A549 (cell line): ENCODE measurements at regions not wholly inside any gene's neighbourhood (a gene's known extent, or its start where the extent isn't known, plus 50 kb on each side); places are given as distances from the start of the nearest gene placed in this dataset.

Source experiments
- ATAC-seq, 2 experiments: fragments of 200-7000 bp in 1 of 2; fragments of >200 bp in 1 of 2; cut with Nextera tagmentation in 1 of 2; cut with Tn5 transposase in 1 of 2; 3 replicates each; pipeline versions ENCODE4 v1.8.0 to v1.9.1; 2018 to 2020; ENCODE audit warnings: mild to moderate bottlenecking in 1 of 2, moderate library complexity in 1 of 2
- CTCF ChIA-PET: fragments of 300-600 bp; sonication (Branson Sonifier 250); formaldehyde crosslinking; extraction: SDS; loops from one replicate; lab custom pipeline; 2021; ENCODE audit warnings: antibody characterized with exemption, inconsistent platforms; lab: Yijun Ruan, JAX
- POLR2A ChIA-PET: fragments of 350-600 bp; formaldehyde crosslinking; extraction: SDS; loops from one replicate; lab custom pipeline; 2021; ENCODE audit warnings: antibody characterized with exemption, inconsistent platforms; lab: Yijun Ruan, JAX
- DNase-seq, 2 experiments: peaks; one replicate each; pipeline versions ENCODE4 v3.0.0 to v3.0.0-alpha.2; 2011 to 2016; ENCODE audit warnings: low read depth in 1 of 2, low spot score in 1 of 2
- FAIRE-seq: peaks from 2 replicates; lab custom pipeline; 2011; peaks lifted over from hg19 to GRCh38; lab: Jason Lieb, UNC
- H3K27ac ChIP-seq, 2 experiments: fragments of >200 bp; sonication (Bioruptor Twin); formaldehyde crosslinking; 3 replicates each; pipeline ENCODE4 v1.5.1; 2016 to 2017
- H3K4me1 ChIP-seq: fragments of >200 bp; sonication (Bioruptor Twin); formaldehyde crosslinking; 3 replicates; pipeline ENCODE4 v1.6.1; 2016
- H3K4me2 ChIP-seq: fragments of >200 bp; sonication (Bioruptor Twin); formaldehyde crosslinking; 3 replicates; pipeline ENCODE4 v1.6.1; 2016
- H3K4me3 ChIP-seq: fragments of >200 bp; sonication (Bioruptor Twin); formaldehyde crosslinking; 3 replicates; pipeline ENCODE4 v1.5.1; 2016
- H3K9me3 ChIP-seq: fragments of >200 bp; sonication (Bioruptor Twin); formaldehyde crosslinking; 3 replicates; pipeline ENCODE4 v1.6.1; 2016
- EHF ChIP-seq: fragments of 250-450 bp; sonication (Bioruptor Pico); IDR thresholded peaks from 2 replicates; pipeline ENCODE4 v1.5.0; 2020; ENCODE audit warnings: mild to moderate bottlenecking
- EHMT2 ChIP-seq: fragments of 200-600 bp; sonication (generic); IDR thresholded peaks from 2 replicates; pipeline ENCODE4 v1.6.1; 2016; ENCODE audit warnings: antibody characterized with exemption, low read depth, mild to moderate bottlenecking, moderate library complexity
- ELK1 ChIP-seq: fragments of 150-350 bp; IDR thresholded peaks from 2 replicates; pipeline ENCODE4 v1.6.1; 2014; ENCODE audit warnings: low read depth, mild to moderate bottlenecking, low read length
- EP300 ChIP-seq, 2 experiments: fragments of >200 bp; sonication (Bioruptor Twin); formaldehyde crosslinking; IDR thresholded peaks; 2 replicates in 1 of 2; 3 replicates in 1 of 2; pipeline ENCODE4 v1.6.1; 2016 to 2017
- HOXA7 ChIP-seq: fragments of 250-450 bp; sonication (Bioruptor Pico); IDR thresholded peaks from 2 replicates; pipeline ENCODE4 v1.5.0; 2020; ENCODE audit warnings: mild to moderate bottlenecking, moderate library complexity
- KDM1A ChIP-seq: fragments of 200-600 bp; sonication (generic); IDR thresholded peaks from 2 replicates; pipeline ENCODE4 v1.6.1; 2016; ENCODE audit warnings: low read depth, mild to moderate bottlenecking
- KDM5A ChIP-seq: fragments of 200-600 bp; sonication (generic); IDR thresholded peaks from 2 replicates; pipeline ENCODE4 v1.6.1; 2016; ENCODE audit warnings: antibody characterized with exemption, mild to moderate bottlenecking
- MAFK ChIP-seq: fragments of 450-650 bp; IDR thresholded peaks from 2 replicates; pipeline ENCODE4 v1.6.1; 2014; ENCODE audit not compliant: partially characterized antibody
- MAZ ChIP-seq: fragments of 150-350 bp; IDR thresholded peaks from 2 replicates; pipeline ENCODE4 v1.6.1; 2014; ENCODE audit warnings: antibody characterized with exemption, low read depth, low read length, borderline replicate concordance
- NR3C1 ChIP-seq: fragments of >200 bp; sonication (Bioruptor Twin); formaldehyde crosslinking; IDR thresholded peaks from 3 replicates; pipeline ENCODE4 v1.6.1; 2017
- POLR2A ChIP-seq: IDR thresholded peaks from 2 replicates; pipeline ENCODE4 v1.6.1; 2012; ENCODE audit warnings: mild to moderate bottlenecking, low read length
- RAD21 ChIP-seq, 2 experiments: fragments of >200 bp in 1 of 2; sonication (Bioruptor Twin) in 1 of 2; formaldehyde crosslinking in 1 of 2; IDR thresholded peaks in 1 of 2; conservative IDR thresholded peaks in 1 of 2; 2 replicates in 1 of 2; 3 replicates in 1 of 2; pipeline ENCODE4 v1.6.1; 2012 to 2018; ENCODE audit warnings: inconsistent platforms in 1 of 2
- RFX5 ChIP-seq: fragments of 450-650 bp; IDR thresholded peaks from 2 replicates; pipeline ENCODE4 v1.7.1; 2014; ENCODE audit warnings: antibody characterized with exemption, mild to moderate bottlenecking, moderate library complexity
- RNF2 ChIP-seq: fragments of 200-600 bp; sonication (generic); IDR thresholded peaks from 2 replicates; pipeline ENCODE4 v1.6.1; 2016; ENCODE audit warnings: low read depth, mild to moderate bottlenecking, antibody characterized with exemption, moderate library complexity, borderline replicate concordance
- SMC3 ChIP-seq: fragments of >200 bp; sonication (Bioruptor Twin); formaldehyde crosslinking; IDR thresholded peaks from 3 replicates; pipeline ENCODE4 v1.6.1; 2018; ENCODE audit warnings: inconsistent platforms
- ZSCAN20 ChIP-seq: fragments of 250-450 bp; sonication (Bioruptor Pico); IDR thresholded peaks from 2 replicates; pipeline ENCODE4 v1.8.0; 2022; ENCODE audit warnings: mild to moderate bottlenecking, moderate library complexity
- WGBS: methylation state at CpG from one replicate; pipeline ENCODE4 v1.1.6; 2017; ENCODE audit errors: missing lambda C conversion rate; 5-methylcytosine and 5-hydroxymethylcytosine counted together
- TF ChIP-seq, protein P1 (sequence below): fragments of 250-450 bp; sonication (Bioruptor Pico); IDR thresholded peaks from 2 replicates; pipeline ENCODE4 v1.5.0; 2021; ENCODE audit warnings: mild to moderate bottlenecking, moderate library complexity, borderline replicate concordance
- TF ChIP-seq, protein P2 (sequence below): fragments of 450-650 bp; IDR thresholded peaks from 2 replicates; pipeline ENCODE4 v1.6.1; 2014; ENCODE audit warnings: antibody characterized with exemption
- TF ChIP-seq, protein P3 (sequence below): fragments of >200 bp; sonication (Bioruptor Twin); formaldehyde crosslinking; IDR thresholded peaks from 3 replicates; pipeline ENCODE4 v1.6.1; 2016
- TF ChIP-seq, protein P4 (sequence below): IDR thresholded peaks from 2 replicates; pipeline ENCODE4 v1.6.1; 2012; ENCODE audit warnings: low read depth, borderline replicate concordance

DNA sequence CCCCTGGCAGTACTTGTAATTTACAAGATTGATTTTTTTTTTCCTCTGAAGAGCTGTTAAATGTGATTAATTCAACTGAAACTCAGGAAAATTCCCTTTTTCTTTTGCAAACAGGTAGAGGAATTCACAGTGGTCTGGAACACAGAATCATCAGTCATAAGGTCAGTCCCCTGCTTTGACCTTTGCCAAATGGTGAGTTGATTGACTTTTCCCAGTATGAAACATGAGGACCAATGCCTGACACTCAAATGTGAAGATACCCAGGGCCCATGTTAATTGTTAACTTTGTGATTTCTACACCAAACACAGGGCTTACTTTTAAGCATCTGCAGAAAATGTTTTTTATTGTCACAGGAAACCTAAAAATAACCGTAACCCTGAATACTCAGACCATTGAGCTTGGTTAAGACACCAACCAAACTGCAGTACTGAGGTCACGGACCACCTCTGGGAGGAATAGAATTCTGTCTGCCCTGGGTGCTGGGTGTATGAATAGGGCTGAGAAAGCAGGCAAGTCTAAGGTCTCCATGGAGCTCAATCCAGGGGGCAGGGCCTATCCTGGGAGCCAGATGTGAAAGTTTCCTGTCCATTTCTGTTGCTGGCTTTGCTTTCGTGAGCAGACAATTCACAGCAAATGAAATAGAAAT lies 192.4 kb downstream of the TMX1 start:
- no peak for FAIRE-seq
- 94% methylated on average over 3 of the region's 3 CpGs for WGBS
- H3K9me3 ChIP-seq, result no peaks in the 10 kb centered on the region
- H3K4me1 ChIP-seq, result peaks cover 7% of the 10 kb centered on the region; the same call in 2 of the 3 replicates
- POLR2A ChIA-PET, result no interaction called here
- ATAC-seq, result no peak
- no peak for TF ChIP-seq ELK1
- TF ChIP-seq, all 56 proteins: peak for 0
- CTCF ChIA-PET, result interaction anchor here (1.0 to 1.6 kb wide), 5 partner anchors 9 to 149 kb away, joined by 3 to 5 read pairs (median 3); no protein-coding TSS in a partner anchor
- DNase-seq, result no peak
- Histone ChIP-seq H3K4me2 (no peak overlapping the region), H3K4me3 (no peak overlapping the region), H3K27ac (no peak overlapping the region)

GRCh38 chr14:51436630-51437029 lies 196.6 kb downstream of the TMX1 start:
- DNase-seq (no peak), FAIRE-seq (no peak)
- H3K9me3 ChIP-seq, result no peaks in the 10 kb centered on the region
- 86% methylated on average over 1 of the region's 1 CpG for WGBS
- no peak overlapping the region for H3K27ac ChIP-seq
- ChIA-PET CTCF (no interaction called here), POLR2A (no interaction called here)
- H3K4me1 ChIP-seq, result peaks cover 12% of the 10 kb centered on the region
- H3K4me2 ChIP-seq, result no peak overlapping the region
- H3K4me3 ChIP-seq, result no peak overlapping the region
- TF ChIP-seq MAZ (no peak), ZSCAN20 (CRISPR knock-in tag) (no peak)
- TF ChIP-seq, all 56 proteins: peak for 0
- no peak for ATAC-seq

- WGBS, result 57% methylated on average over 4 of the region's 4 CpGs
- TF ChIP-seq RFX5, result no peak
- TF ChIP-seq SMC3, result no peak
- TF ChIP-seq KDM1A, result no peak
- TF ChIP-seq, protein P1, sequence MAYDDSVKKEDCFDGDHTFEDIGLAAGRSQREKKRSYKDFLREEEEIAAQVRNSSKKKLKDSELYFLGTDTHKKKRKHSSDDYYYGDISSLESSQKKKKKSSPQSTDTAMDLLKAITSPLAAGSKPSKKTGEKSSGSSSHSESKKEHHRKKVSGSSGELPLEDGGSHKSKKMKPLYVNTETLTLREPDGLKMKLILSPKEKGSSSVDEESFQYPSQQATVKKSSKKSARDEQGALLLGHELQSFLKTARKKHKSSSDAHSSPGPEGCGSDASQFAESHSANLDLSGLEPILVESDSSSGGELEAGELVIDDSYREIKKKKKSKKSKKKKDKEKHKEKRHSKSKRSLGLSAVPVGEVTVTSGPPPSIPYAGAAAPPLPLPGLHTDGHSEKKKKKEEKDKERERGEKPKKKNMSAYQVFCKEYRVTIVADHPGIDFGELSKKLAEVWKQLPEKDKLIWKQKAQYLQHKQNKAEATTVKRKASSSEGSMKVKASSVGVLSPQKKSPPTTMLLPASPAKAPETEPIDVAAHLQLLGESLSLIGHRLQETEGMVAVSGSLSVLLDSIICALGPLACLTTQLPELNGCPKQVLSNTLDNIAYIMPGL, result no peak
- TF ChIP-seq EHF (CRISPR knock-in tag), result no peak
- no peak for TF ChIP-seq KDM5A
- no peak for TF ChIP-seq RNF2
- TF ChIP-seq, protein P2, sequence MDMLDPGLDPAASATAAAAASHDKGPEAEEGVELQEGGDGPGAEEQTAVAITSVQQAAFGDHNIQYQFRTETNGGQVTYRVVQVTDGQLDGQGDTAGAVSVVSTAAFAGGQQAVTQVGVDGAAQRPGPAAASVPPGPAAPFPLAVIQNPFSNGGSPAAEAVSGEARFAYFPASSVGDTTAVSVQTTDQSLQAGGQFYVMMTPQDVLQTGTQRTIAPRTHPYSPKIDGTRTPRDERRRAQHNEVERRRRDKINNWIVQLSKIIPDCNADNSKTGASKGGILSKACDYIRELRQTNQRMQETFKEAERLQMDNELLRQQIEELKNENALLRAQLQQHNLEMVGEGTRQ, result no peak
- TF ChIP-seq, protein P3, sequence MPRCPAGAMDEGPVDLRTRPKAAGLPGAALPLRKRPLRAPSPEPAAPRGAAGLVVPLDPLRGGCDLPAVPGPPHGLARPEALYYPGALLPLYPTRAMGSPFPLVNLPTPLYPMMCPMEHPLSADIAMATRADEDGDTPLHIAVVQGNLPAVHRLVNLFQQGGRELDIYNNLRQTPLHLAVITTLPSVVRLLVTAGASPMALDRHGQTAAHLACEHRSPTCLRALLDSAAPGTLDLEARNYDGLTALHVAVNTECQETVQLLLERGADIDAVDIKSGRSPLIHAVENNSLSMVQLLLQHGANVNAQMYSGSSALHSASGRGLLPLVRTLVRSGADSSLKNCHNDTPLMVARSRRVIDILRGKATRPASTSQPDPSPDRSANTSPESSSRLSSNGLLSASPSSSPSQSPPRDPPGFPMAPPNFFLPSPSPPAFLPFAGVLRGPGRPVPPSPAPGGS, result no peak
- TF ChIP-seq, protein P4, sequence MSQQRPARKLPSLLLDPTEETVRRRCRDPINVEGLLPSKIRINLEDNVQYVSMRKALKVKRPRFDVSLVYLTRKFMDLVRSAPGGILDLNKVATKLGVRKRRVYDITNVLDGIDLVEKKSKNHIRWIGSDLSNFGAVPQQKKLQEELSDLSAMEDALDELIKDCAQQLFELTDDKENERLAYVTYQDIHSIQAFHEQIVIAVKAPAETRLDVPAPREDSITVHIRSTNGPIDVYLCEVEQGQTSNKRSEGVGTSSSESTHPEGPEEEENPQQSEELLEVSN, result no peak
- TF ChIP-seq HOXA7 (CRISPR knock-in tag), result no peak
- TF ChIP-seq NR3C1, result no peak
- TF ChIP-seq EP300 (IDR thresholded peaks at IDR 0.05), result no peak
- no peak for TF ChIP-seq POLR2A
- no peak for TF ChIP-seq MAFK
- no peak for TF ChIP-seq EHMT2
- no peak for TF ChIP-seq RAD21 (conservative IDR thresholded peaks at IDR 0.05 in 1 of 2, IDR thresholded peaks at IDR 0.05 in 1 of 2)
- CTCF ChIA-PET, result interaction anchor here (0.8 to 1.2 kb wide), 2 partner anchors 10 to 15 kb away, joined by 4 read pairs; no protein-coding TSS in a partner anchor
- H3K4me3 ChIP-seq, result no peak overlapping the region
- H3K4me1 ChIP-seq, result peaks cover 25% of the 10 kb centered on the region
- DNase-seq (no peak), FAIRE-seq (no peak), ATAC-seq (no peak)
- H3K4me2 ChIP-seq, result no peak overlapping the region
- H3K9me3 ChIP-seq, result no peaks in the 10 kb centered on the region
- no peak overlapping the region for H3K27ac ChIP-seq
- POLR2A ChIA-PET, result interaction anchor here (0.8 kb wide), 1 partner anchor 212 kb away, joined by 3 read pairs; the partner anchor contains the start of gene FRMD6
Measured at GRCh38 chr14:51439896-51440295, 199.8 kb downstream of the TMX1 start.
